Naive B cell (primary cell): ENCODE measurements at regions not wholly inside any gene's neighbourhood (a gene's known extent, or its start where the extent isn't known, plus 50 kb on each side); places are given as distances from the start of the nearest gene placed in this dataset.
"Not testable (repeated sequence)": the region's sequence is repeated elsewhere in the genome, so short reads cannot be mapped to it uniquely, and the experiment has no call there.

ENCODE experiments used
- ATAC-seq, 2 donors: fragments of 150-1000 bp; cut with Tn5 transposase; 2 replicates each; pipeline ENCODE4 v1.10.0; 2021; ENCODE audit warnings: low read depth in 2 of 2, mild to moderate bottlenecking in 2 of 2, moderate library complexity in 2 of 2
- DNase-seq: peaks from one replicate; pipeline ENCODE4 v3.0.0; 2022
- H3K27ac Mint-ChIP-seq, 6 donors: one replicate each; pipeline ENCODE4 v1.8.0; 2020 to 2022; ENCODE audit warnings: mild to moderate bottlenecking in 6 of 6, mixed read lengths in 6 of 6, moderate library complexity in 5 of 6, inconsistent platforms in 2 of 6
- H3K27me3 Mint-ChIP-seq, 3 donors: one replicate each; pipeline ENCODE4 v1.8.0; 2021 to 2022; ENCODE audit warnings: mixed read lengths in 3 of 3, mild to moderate bottlenecking in 1 of 3
- H3K36me3 Mint-ChIP-seq, 2 donors: one replicate each; pipeline ENCODE4 v1.8.0; 2020 to 2022; ENCODE audit warnings: mixed read lengths in 2 of 2, inconsistent platforms in 1 of 2, mild to moderate bottlenecking in 1 of 2
- H3K4me1 Mint-ChIP-seq, 3 donors: one replicate each; pipeline ENCODE4 v1.8.0; 2020 to 2022; ENCODE audit warnings: mixed read lengths in 3 of 3, inconsistent platforms in 1 of 3, mild to moderate bottlenecking in 1 of 3, moderate library complexity in 1 of 3
- H3K4me3 Mint-ChIP-seq, 8 donors: one replicate each; pipeline ENCODE4 v1.8.0; 2020 to 2022; ENCODE audit warnings: mild to moderate bottlenecking in 8 of 8, mixed read lengths in 8 of 8, moderate library complexity in 8 of 8, inconsistent platforms in 2 of 8
- H3K9me3 Mint-ChIP-seq, 7 donors: one replicate each; pipeline ENCODE4 v1.8.0; 2020 to 2022; ENCODE audit warnings: mixed read lengths in 7 of 7, mild to moderate bottlenecking in 5 of 7, inconsistent platforms in 2 of 7, moderate library complexity in 1 of 7

- not testable (repeated sequence) for H3K36me3 Mint-ChIP-seq, H3K9me3 Mint-ChIP-seq, H3K4me1 Mint-ChIP-seq, H3K4me3 Mint-ChIP-seq, H3K27ac Mint-ChIP-seq, ATAC-seq, DNase-seq
- peaks cover 6 to 12% (median 12%) of the 10 kb centered on the region in 3 donors for H3K27me3 Mint-ChIP-seq
These were observed 59.3 kb downstream of the NUTM2D start for GRCh38 chr10:87416892-87417291.

DNA sequence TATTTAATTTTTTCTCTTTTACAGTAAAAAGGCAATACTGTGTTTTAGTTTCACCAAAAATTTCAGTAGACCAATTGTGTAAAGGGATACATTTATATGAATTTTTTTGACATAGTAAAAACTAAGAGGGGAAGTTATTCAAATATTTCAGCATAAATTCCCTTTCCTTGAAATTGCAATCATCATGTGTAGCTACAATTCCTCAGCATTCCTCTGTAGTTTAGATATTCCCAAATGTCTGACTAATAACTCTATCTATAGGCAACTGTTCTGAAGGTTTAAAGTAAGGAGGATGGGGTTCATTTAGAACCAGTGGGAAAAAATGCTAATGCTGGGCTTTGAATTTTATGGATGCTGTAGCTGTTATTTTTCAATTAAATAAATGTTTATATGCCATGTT, 65.1 kb downstream of the NUTM2D start:
- peaks cover 11 to 13% (median 11%) of the 10 kb centered on the region in 3 donors for H3K27me3 Mint-ChIP-seq
- not testable (repeated sequence) for H3K27ac Mint-ChIP-seq, H3K4me1 Mint-ChIP-seq, H3K9me3 Mint-ChIP-seq, H3K36me3 Mint-ChIP-seq, H3K4me3 Mint-ChIP-seq, ATAC-seq, DNase-seq

DNA sequence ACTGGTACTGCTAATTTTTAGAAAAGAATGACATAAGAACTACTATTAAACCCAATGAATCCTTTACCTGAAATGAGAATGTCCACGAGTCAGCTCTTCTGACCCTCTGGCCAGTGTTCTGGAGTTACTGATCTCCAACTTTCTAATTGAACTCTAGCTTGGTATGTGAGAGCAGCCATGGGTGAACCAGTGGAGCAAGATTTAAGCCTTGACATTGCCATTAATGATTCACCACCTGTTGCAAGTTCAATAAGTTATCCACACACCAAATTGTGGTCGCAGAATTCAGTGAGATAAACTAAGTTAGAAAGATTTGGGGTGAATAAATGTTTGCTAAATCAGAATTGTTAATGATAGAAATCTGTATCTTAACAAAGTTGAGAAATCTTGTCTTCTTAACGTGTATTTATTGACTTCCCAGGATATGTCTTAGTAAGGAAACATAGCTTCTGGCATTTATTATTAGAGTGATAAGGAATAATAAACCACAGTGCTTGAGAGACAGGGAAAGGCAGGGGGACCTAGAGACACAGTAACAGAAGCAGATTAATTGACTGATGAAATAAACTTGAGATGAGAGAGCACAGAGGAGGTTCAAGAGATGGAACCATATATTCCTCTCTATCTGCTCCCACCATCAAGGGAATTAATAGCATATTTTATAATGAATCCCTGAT, 67.3 kb downstream of the NUTM2D start:
- not testable (repeated sequence) for ATAC-seq, H3K9me3 Mint-ChIP-seq, H3K4me3 Mint-ChIP-seq, H3K27ac Mint-ChIP-seq, DNase-seq, H3K36me3 Mint-ChIP-seq, H3K4me1 Mint-ChIP-seq
- H3K27me3 Mint-ChIP-seq: peaks cover 13 to 18% (median 15%) of the 10 kb centered on the region in 3 donors

- not testable (repeated sequence) for ATAC-seq, H3K27ac Mint-ChIP-seq, H3K4me1 Mint-ChIP-seq, H3K4me3 Mint-ChIP-seq, H3K27me3 Mint-ChIP-seq, H3K36me3 Mint-ChIP-seq, H3K9me3 Mint-ChIP-seq, DNase-seq
These were observed 70.9 kb upstream of the MINPP1 start for GRCh38 chr10:87433836-87434235.

DNA sequence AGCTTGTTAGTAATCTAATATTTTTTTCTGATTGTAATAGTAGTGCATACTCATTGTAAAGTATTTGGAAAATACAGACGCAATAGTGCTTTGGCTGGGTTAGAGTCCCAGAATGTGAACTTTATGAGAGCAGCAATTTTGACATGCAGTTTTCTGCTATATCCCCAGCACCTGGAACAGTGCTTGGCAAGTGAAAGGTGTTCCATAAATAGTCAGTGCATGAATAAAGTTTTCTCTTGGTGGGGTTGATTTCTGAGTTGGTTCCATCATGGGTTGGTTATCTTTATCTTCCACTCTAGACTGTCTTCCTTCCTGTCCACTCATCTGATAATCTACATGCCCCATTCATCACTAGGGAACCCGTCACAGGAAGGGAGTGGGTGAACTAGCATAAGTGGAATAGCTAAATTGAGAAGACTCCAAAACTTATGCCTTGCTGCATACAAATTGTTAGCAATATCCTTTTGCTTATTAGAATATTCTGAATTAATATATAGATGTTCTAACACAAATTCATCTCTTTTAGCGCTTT, 69.3 kb upstream of the MINPP1 start:
- H3K36me3 Mint-ChIP-seq, DNase-seq, ATAC-seq, H3K27me3 Mint-ChIP-seq, H3K9me3 Mint-ChIP-seq, H3K4me1 Mint-ChIP-seq, H3K4me3 Mint-ChIP-seq, H3K27ac Mint-ChIP-seq: not testable (repeated sequence)

DNA sequence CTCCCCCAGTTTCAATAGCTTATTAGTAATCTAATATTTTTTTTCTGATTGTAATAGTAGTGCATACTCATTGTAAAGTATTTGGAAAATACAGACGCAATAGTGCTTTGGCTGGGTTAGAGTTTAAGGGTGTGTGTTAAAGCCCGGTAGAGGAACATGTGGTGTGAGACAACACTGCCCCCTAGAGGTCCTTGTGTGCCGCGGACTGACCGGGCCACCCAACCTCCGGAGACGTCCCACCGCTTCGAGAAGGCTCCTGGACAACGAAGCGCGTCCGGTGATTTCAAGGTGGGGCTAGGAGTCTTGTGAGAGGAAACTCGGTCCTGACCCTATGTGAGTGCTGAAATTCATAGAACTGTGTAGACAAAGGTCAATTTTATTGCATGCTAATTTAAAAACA, 68.6 kb upstream of the MINPP1 start:
- H3K4me1 Mint-ChIP-seq, H3K27me3 Mint-ChIP-seq, H3K36me3 Mint-ChIP-seq, H3K9me3 Mint-ChIP-seq, DNase-seq, H3K4me3 Mint-ChIP-seq, H3K27ac Mint-ChIP-seq: not testable (repeated sequence)
- ATAC-seq: peak; percentile 90 to 95

DNA sequence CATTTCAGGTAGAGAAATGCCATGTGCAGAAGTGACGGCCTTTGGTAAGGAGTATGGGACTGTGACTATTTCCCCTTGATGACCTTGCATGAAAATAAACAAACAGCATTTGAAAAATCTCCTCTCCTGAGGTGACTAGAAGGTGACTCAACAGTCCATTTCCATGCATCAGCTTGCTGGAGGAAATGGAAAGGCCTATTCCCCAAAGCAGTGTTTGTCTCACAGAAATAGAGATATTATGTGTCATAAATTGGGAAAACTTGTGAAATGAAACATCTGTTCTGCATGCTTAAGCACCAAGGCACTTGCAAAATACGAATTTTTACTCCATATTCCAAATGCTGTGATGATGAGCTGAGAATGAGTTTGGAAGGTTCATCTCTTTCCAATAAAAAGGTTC, 67.2 kb upstream of the MINPP1 start:
- not testable (repeated sequence) for H3K4me3 Mint-ChIP-seq, ATAC-seq, H3K9me3 Mint-ChIP-seq, H3K27ac Mint-ChIP-seq, H3K36me3 Mint-ChIP-seq, DNase-seq, H3K27me3 Mint-ChIP-seq, H3K4me1 Mint-ChIP-seq
